ENCODE measurements at regions not wholly inside any gene's neighbourhood (a gene's known extent, or its start where the extent isn't known, plus 50 kb on each side); places are given as distances from the start of the nearest gene placed in this dataset.

GRCh38 chr11:91265946-91266345 lies 958.7 kb upstream of the FAT3 start:
- Histone ChIP-seq H3K9me3 (replicated peaks) (no peaks in the 10 kb centered on the region), H3K27me3 (no peaks in the 10 kb centered on the region), H3K4me1 (no peaks in the 10 kb centered on the region), H3K36me3 (no peaks in the 10 kb centered on the region), H3K27ac (no peak overlapping the region), H3K4me3 (no peak overlapping the region)
- DNase-seq: no peak

- H3K9me3 ChIP-seq (replicated peaks): no peaks in the 10 kb centered on the region
- no peak for DNase-seq
- no peak overlapping the region for H3K4me3 ChIP-seq
Observed at GRCh38 chr11:91264481-91264880, 960.1 kb upstream of the FAT3 start.

GRCh38 chr11:91263496-91264365 lies 960.9 kb upstream of the FAT3 start:
- no peaks in the 10 kb centered on the region for H3K27me3 ChIP-seq
- no peak overlapping the region for H3K4me3 ChIP-seq
- H3K9me3 ChIP-seq (replicated peaks): no peaks in the 10 kb centered on the region
- H3K4me1 ChIP-seq: no peaks in the 10 kb centered on the region
- DNase-seq: no peak
- H3K36me3 ChIP-seq: no peaks in the 10 kb centered on the region
- no peak overlapping the region for H3K27ac ChIP-seq

More at GRCh38 chr11:91264481-91264880, 960.1 kb upstream of the FAT3 start:
- Histone ChIP-seq H3K36me3 (no peaks in the 10 kb centered on the region), H3K4me1 (no peaks in the 10 kb centered on the region), H3K27me3 (no peaks in the 10 kb centered on the region), H3K27ac (no peak overlapping the region)

GRCh38 chr11:91261513-91261912 lies 963.1 kb upstream of the FAT3 start:
- Histone ChIP-seq H3K27me3 (no peaks in the 10 kb centered on the region), H3K9me3 (replicated peaks) (no peaks in the 10 kb centered on the region), H3K4me1 (no peaks in the 10 kb centered on the region), H3K4me3 (no peak overlapping the region), H3K36me3 (no peaks in the 10 kb centered on the region), H3K27ac (no peak overlapping the region)
- DNase-seq: peak in 1 of 2 experiments; percentile 1

GRCh38 chr11:91258876-91259275 lies 965.7 kb upstream of the FAT3 start:
- Histone ChIP-seq H3K27ac (no peak overlapping the region), H3K27me3 (no peaks in the 10 kb centered on the region), H3K4me1 (no peaks in the 10 kb centered on the region), H3K4me3 (no peak overlapping the region), H3K36me3 (no peaks in the 10 kb centered on the region), H3K9me3 (replicated peaks) (no peaks in the 10 kb centered on the region)
- DNase-seq: no peak

GRCh38 chr11:91257667-91258066 lies 967.0 kb upstream of the FAT3 start:
- Histone ChIP-seq H3K36me3 (no peaks in the 10 kb centered on the region), H3K27ac (no peak overlapping the region), H3K9me3 (replicated peaks) (no peaks in the 10 kb centered on the region), H3K4me3 (no peak overlapping the region), H3K4me1 (no peaks in the 10 kb centered on the region), H3K27me3 (no peaks in the 10 kb centered on the region)
- DNase-seq: no peak

- no peaks in the 10 kb centered on the region for H3K27me3 ChIP-seq
- no peak overlapping the region for H3K27ac ChIP-seq
- H3K36me3 ChIP-seq: no peaks in the 10 kb centered on the region
- H3K9me3 ChIP-seq (replicated peaks): no peaks in the 10 kb centered on the region
- H3K4me3 ChIP-seq: no peak overlapping the region
- peak; percentile 4 to 55 for DNase-seq
- no peaks in the 10 kb centered on the region for H3K4me1 ChIP-seq
Observed at GRCh38 chr11:91248199-91248807, 976.3 kb upstream of the FAT3 start.

- Histone ChIP-seq H3K36me3 (no peaks in the 10 kb centered on the region), H3K4me1 (no peaks in the 10 kb centered on the region), H3K4me3 (no peak overlapping the region), H3K27ac (no peak overlapping the region), H3K9me3 (replicated peaks) (no peaks in the 10 kb centered on the region), H3K27me3 (no peaks in the 10 kb centered on the region)
- DNase-seq: no peak
Observed at GRCh38 chr11:91247009-91247735, 977.4 kb upstream of the FAT3 start.

GRCh38 chr11:91244912-91245311 lies 979.7 kb upstream of the FAT3 start:
- Histone ChIP-seq H3K9me3 (replicated peaks) (no peaks in the 10 kb centered on the region), H3K4me3 (no peak overlapping the region), H3K27me3 (no peaks in the 10 kb centered on the region), H3K27ac (no peak overlapping the region), H3K4me1 (no peaks in the 10 kb centered on the region), H3K36me3 (no peaks in the 10 kb centered on the region)
- DNase-seq: no peak

- Histone ChIP-seq H3K27me3 (no peaks in the 10 kb centered on the region), H3K4me3 (no peak overlapping the region), H3K36me3 (no peaks in the 10 kb centered on the region), H3K9me3 (replicated peaks) (no peaks in the 10 kb centered on the region), H3K4me1 (no peaks in the 10 kb centered on the region), H3K27ac (no peak overlapping the region)
- no peak for DNase-seq
Observed at GRCh38 chr11:91243630-91244029, 981.0 kb upstream of the FAT3 start.

- H3K4me1 ChIP-seq: no peaks in the 10 kb centered on the region
- no peak for DNase-seq
- H3K36me3 ChIP-seq: no peaks in the 10 kb centered on the region
- no peak overlapping the region for H3K4me3 ChIP-seq
- H3K27me3 ChIP-seq: no peaks in the 10 kb centered on the region
- no peaks in the 10 kb centered on the region for H3K9me3 ChIP-seq (replicated peaks)
- H3K27ac ChIP-seq: no peak overlapping the region
Observed at GRCh38 chr11:91243051-91243450, 981.6 kb upstream of the FAT3 start.

- no peak overlapping the region for H3K27ac ChIP-seq
- no peak overlapping the region for H3K4me3 ChIP-seq
- H3K4me1 ChIP-seq: no peaks in the 10 kb centered on the region
- H3K27me3 ChIP-seq: no peaks in the 10 kb centered on the region
- no peak for DNase-seq
- no peaks in the 10 kb centered on the region for H3K36me3 ChIP-seq
- no peaks in the 10 kb centered on the region for H3K9me3 ChIP-seq (replicated peaks)
Observed at GRCh38 chr11:91241226-91241625, 983.4 kb upstream of the FAT3 start.

- H3K4me1 ChIP-seq: no peaks in the 10 kb centered on the region
- H3K27me3 ChIP-seq: no peaks in the 10 kb centered on the region
- H3K9me3 ChIP-seq (replicated peaks): no peaks in the 10 kb centered on the region
- DNase-seq: no peak
- H3K27ac ChIP-seq: no peak overlapping the region
- H3K4me3 ChIP-seq: no peak overlapping the region
- no peaks in the 10 kb centered on the region for H3K36me3 ChIP-seq
Observed at GRCh38 chr11:91239359-91239758, 985.3 kb upstream of the FAT3 start.

GRCh38 chr11:91231226-91231625 lies 993.4 kb upstream of the FAT3 start:
- Histone ChIP-seq H3K36me3 (no peaks in the 10 kb centered on the region), H3K27ac (no peak overlapping the region), H3K4me3 (no peak overlapping the region), H3K4me1 (no peaks in the 10 kb centered on the region), H3K9me3 (replicated peaks) (no peaks in the 10 kb centered on the region), H3K27me3 (no peaks in the 10 kb centered on the region)
- no peak for DNase-seq

GRCh38 chr11:91230647-91231046 lies 994.0 kb upstream of the FAT3 start:
- Histone ChIP-seq H3K27ac (no peak overlapping the region), H3K4me1 (no peaks in the 10 kb centered on the region), H3K9me3 (replicated peaks) (no peaks in the 10 kb centered on the region), H3K36me3 (no peaks in the 10 kb centered on the region), H3K27me3 (no peaks in the 10 kb centered on the region), H3K4me3 (no peak overlapping the region)
- DNase-seq: no peak
